ENCODE measurements at regions not wholly inside any gene's neighbourhood (a gene's known extent, or its start where the extent isn't known, plus 50 kb on each side); places are given as distances from the start of the nearest gene placed in this dataset.
"Not testable (repeated sequence)": the region's sequence is repeated elsewhere in the genome, so short reads cannot be mapped to it uniquely, and the experiment has no call there.

DNA sequence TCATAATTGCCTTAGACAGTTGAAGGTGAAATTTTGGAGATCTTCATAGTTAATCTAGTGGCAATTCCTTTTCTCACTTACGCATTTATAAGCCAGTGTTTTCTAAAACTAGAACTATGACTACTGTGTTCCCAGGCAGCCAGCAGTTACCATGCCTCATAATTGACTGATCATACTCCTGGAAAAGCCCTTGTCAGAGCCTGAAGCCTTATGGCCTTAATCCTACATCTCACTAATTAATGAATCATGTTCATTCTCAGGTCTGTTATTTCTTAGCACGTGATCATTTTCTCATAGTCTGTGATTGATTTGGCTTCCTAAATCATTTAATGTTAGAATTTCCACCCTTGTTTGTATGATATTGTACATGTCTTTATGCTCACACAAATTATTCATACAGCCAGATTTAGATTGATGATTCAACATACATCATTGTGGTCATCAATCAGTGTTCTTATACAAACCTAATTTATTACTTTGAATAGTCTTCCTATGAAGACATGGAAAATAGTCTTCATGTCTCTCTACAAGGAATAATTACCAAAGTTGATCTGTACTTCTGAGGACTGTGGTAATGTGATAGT is 132.6 kb upstream of the ASCC3 start:
- DNase-seq (ENCODE audit: low read depth, low spot score), result no peak

- no peak for DNase-seq (ENCODE audit: low read depth, low spot score)
Observed at GRCh38 chr6:101015541-101015940, 134.4 kb upstream of the ASCC3 start.

DNA sequence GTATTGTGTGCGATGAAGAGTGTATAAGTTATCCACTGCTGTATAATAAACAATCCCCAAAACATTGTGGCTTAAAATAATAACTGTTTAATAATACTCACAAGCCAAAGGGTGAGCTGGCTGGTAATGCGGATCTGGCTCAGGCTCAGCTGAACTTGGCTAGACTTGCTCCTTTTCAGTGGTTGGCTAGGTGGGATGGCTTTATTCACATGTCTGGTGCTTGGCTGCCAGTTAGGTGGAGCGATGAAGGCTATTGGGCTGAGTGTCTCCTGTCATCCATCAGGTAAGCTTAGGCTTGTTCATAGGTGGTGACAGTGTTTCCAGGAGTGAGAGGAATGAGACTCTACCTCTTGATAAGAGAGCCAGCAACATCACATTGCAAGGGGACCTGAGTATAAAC is 135.0 kb upstream of the ASCC3 start:
- no peak for DNase-seq (ENCODE audit: low read depth, low spot score)

GRCh38 chr6:101018157-101018556 is 137.0 kb upstream of the ASCC3 start:
- no peak for DNase-seq (ENCODE audit: low read depth, low spot score)

DNA sequence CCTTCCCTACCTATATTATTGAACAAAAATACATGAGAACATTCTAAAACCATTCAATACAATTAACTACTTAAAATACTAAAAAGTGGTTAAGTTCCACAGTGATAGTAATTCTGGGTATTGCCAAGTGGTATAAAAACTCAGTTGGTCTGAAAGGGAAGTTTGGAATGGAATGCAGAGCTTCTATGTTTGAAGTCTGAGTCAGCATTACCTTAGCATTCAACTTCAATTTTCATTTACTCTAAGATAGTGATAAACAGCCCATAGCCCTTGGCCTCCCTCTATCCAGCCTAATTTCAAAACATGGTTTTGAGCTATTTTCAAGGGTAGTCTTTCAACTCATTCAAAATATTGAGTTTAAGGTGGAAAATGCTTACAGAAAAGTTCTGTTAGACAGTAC is 140.4 kb upstream of the ASCC3 start:
- no peak for DNase-seq (ENCODE audit: low read depth, low spot score)

DNA sequence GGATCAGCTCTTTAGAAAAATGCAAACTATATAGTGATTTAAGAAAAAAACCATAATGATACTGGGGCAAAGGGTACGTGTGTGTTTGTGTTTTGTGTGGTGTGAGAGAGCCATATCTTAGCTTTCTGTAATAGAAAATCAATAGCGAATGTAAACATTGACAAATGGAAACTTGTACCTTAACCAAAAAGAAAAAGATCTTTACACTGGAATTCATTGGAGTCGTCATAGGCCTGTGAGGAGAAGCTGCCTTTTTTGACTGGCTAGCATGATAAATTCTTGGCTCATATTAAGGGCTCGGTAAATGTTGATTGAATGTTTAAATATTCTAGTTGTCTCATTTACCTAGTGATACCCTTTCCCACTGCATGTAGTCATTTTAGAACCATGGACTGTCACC is 161.8 kb upstream of the ASCC3 start:
- DNase-seq (ENCODE audit: low read depth, low spot score), result no peak

- DNase-seq (ENCODE audit: low read depth, low spot score), result no peak
Observed at GRCh38 chr6:101058296-101058695, 177.2 kb upstream of the ASCC3 start.

DNA sequence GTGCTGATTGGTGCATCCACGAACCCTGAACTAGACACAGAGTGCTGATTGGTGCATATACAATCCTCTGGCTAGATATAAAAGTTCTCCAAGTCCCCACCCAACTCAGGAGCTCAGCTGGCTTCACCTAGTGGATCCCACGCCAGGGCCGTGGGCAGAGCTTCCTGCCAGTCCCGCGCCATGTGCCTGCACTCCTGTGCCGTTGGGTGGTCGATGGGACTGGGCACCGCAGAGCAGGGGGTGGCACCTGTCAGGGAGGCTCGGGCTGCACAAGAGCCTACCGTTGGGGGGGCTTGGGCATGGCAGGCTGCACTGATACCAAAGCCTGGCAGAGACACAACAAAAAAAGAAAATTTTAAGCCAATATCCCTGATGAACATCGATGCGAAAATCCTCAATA is 185.4 kb upstream of the ASCC3 start:
- DNase-seq (ENCODE audit: low read depth, low spot score), result no peak

GRCh38 chr6:101069191-101069795 is 188.2 kb upstream of the ASCC3 start:
- DNase-seq (ENCODE audit: low read depth, low spot score), result no peak

- no peak for DNase-seq (ENCODE audit: low read depth, low spot score)
Observed at GRCh38 chr6:101070044-101070608, 189.0 kb upstream of the ASCC3 start.

DNA sequence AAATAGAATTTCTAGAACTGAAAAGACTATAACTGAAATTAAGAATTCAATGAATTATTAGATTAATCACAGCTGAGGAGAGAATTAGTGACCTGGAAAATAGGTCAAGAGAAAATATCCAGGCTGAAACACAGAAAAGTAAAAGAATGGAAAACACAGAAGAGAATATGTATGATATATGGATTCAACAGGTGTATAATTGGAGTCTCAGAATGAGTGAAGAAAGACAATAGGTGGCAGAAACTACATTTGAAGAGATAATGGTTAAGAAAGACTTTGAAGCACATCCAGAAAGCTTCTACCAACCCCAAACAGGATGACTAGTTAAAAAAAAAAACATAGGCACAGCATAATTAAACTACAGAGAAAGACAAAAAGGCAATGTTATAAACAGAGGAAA is 196.2 kb upstream of the ASCC3 start:
- no peak for DNase-seq (ENCODE audit: low read depth, low spot score)

GRCh38 chr6:101079696-101080270 is 198.7 kb upstream of the ASCC3 start:
- no peak for DNase-seq (ENCODE audit: low read depth, low spot score)

GRCh38 chr6:101080597-101080996 is 199.5 kb upstream of the ASCC3 start:
- no peak for DNase-seq (ENCODE audit: low read depth, low spot score)

- peak; percentile 57 for DNase-seq (ENCODE audit: low read depth, low spot score)
Observed at GRCh38 chr6:101083533-101084175, 202.5 kb upstream of the ASCC3 start.

- peak; percentile 85 for DNase-seq (ENCODE audit: low read depth, low spot score)
Observed at GRCh38 chr6:101085327-101085726, 204.2 kb upstream of the ASCC3 start.

GRCh38 chr6:101086473-101086872 is 205.3 kb upstream of the ASCC3 start:
- DNase-seq (ENCODE audit: low read depth, low spot score), result no peak

- DNase-seq (ENCODE audit: low read depth, low spot score), result no peak
Observed at GRCh38 chr6:101088594-101088993, 207.5 kb upstream of the ASCC3 start.

- no peak for DNase-seq (ENCODE audit: low read depth, low spot score)
Observed at GRCh38 chr6:101089640-101090039, 208.5 kb upstream of the ASCC3 start.

- no peak for DNase-seq (ENCODE audit: low read depth, low spot score)
Observed at GRCh38 chr6:101090281-101090680, 209.2 kb upstream of the ASCC3 start.

GRCh38 chr6:101098605-101099004 is 217.5 kb upstream of the ASCC3 start:
- DNase-seq (ENCODE audit: low read depth, low spot score), result not testable (repeated sequence)

- no peak for DNase-seq (ENCODE audit: low read depth, low spot score)
Observed at GRCh38 chr6:101102702-101103101, 221.6 kb upstream of the ASCC3 start.

- no peak for DNase-seq (ENCODE audit: low read depth, low spot score)
Observed at GRCh38 chr6:101108286-101108685, 227.2 kb upstream of the ASCC3 start.

- DNase-seq (ENCODE audit: low read depth, low spot score), result no peak
Observed at GRCh38 chr6:101110814-101111213, 229.7 kb upstream of the ASCC3 start.
